ENCODE measurements at regions not wholly inside any gene's neighbourhood (a gene's known extent, or its start where the extent isn't known, plus 50 kb on each side); places are given as distances from the start of the nearest gene placed in this dataset.

- BruUV-seq (replicated peaks): no TSS peak
- intact Hi-C loops (cut with micrococcal nuclease; ENCODE audit: unreplicated experiment): no loop called here
- Histone ChIP-seq H3K4me3 (ENCODE audit: low read depth, low read length, poor library complexity, severe bottlenecking) (no peak overlapping the region), H3K36me3 (ENCODE audit: insufficient read depth, low read length, poor library complexity, severe bottlenecking) (no peaks in the 10 kb centered on the region), H3K27me3 (replicated peaks; ENCODE audit: insufficient read depth, low read depth, low read length, poor library complexity) (no peaks in the 10 kb centered on the region), H3K27ac (ENCODE audit: low read depth, low read length, poor library complexity, severe bottlenecking) (no peak overlapping the region), H3K4me1 (ENCODE audit: insufficient read depth, low read length, poor library complexity, severe bottlenecking) (no peaks in the 10 kb centered on the region), H3K9me3 (ENCODE audit: low read depth, low read length, poor library complexity, severe bottlenecking) (no peaks in the 10 kb centered on the region)
- ChIA-PET POLR2A (ENCODE audit: low non-redundant PET) (no interaction called here), CTCF (interaction anchor here (0.9 kb wide), 1 partner anchor 227 kb away, joined by 3 read pairs; no protein-coding TSS in a partner anchor)
- TF ChIP-seq CTCF (conservative IDR thresholded peaks at IDR 0.05; ENCODE audit: low read depth, low read length): no peak
- no peak for TF ChIP-seq EZH2 (IDR thresholded peaks at IDR 0.05; ENCODE audit: borderline replicate concordance, low read depth, low read length, poor library complexity, severe bottlenecking)
- no peak for DNase-seq (ENCODE audit: low spot score)
These were observed 135.9 kb upstream of the RPS23 start for GRCh38 chr5:82414041-82414388.

GRCh38 chr5:82413302-82414040 is 135.3 kb upstream of the RPS23 start:
- no TSS peak for BruUV-seq (replicated peaks)
- intact Hi-C loops (cut with micrococcal nuclease; ENCODE audit: unreplicated experiment): no loop called here
- POLR2A ChIA-PET (ENCODE audit: low non-redundant PET): no interaction called here
- CTCF ChIA-PET: interaction anchor here (0.9 kb wide), 1 partner anchor 228 kb away, joined by 3 read pairs; no protein-coding TSS in a partner anchor
- TF ChIP-seq EZH2 (IDR thresholded peaks at IDR 0.05; ENCODE audit: borderline replicate concordance, low read depth, low read length, poor library complexity, severe bottlenecking) (no peak), CTCF (conservative IDR thresholded peaks at IDR 0.05; ENCODE audit: low read depth, low read length) (no peak)
- no peaks in the 10 kb centered on the region for H3K4me1 ChIP-seq (ENCODE audit: insufficient read depth, low read length, poor library complexity, severe bottlenecking)
- H3K36me3 ChIP-seq (ENCODE audit: insufficient read depth, low read length, poor library complexity, severe bottlenecking): no peaks in the 10 kb centered on the region
- H3K27ac ChIP-seq (ENCODE audit: low read depth, low read length, poor library complexity, severe bottlenecking): no peak overlapping the region
- no peak for DNase-seq (ENCODE audit: low spot score)
- no peak overlapping the region for H3K4me3 ChIP-seq (ENCODE audit: low read depth, low read length, poor library complexity, severe bottlenecking)
- H3K9me3 ChIP-seq (ENCODE audit: low read depth, low read length, poor library complexity, severe bottlenecking): no peaks in the 10 kb centered on the region
- no peaks in the 10 kb centered on the region for H3K27me3 ChIP-seq (replicated peaks; ENCODE audit: insufficient read depth, low read depth, low read length, poor library complexity)

GRCh38 chr5:82408033-82408432 is 129.9 kb upstream of the RPS23 start:
- H3K4me3 ChIP-seq (ENCODE audit: low read depth, low read length, poor library complexity, severe bottlenecking): no peak overlapping the region
- DNase-seq (ENCODE audit: low spot score): no peak
- no peak for TF ChIP-seq EZH2 (IDR thresholded peaks at IDR 0.05; ENCODE audit: borderline replicate concordance, low read depth, low read length, poor library complexity, severe bottlenecking)
- no peak for TF ChIP-seq CTCF (conservative IDR thresholded peaks at IDR 0.05; ENCODE audit: low read depth, low read length)
- BruUV-seq (replicated peaks): no TSS peak
- H3K4me1 ChIP-seq (ENCODE audit: insufficient read depth, low read length, poor library complexity, severe bottlenecking): no peaks in the 10 kb centered on the region
- no peak overlapping the region for H3K27ac ChIP-seq (ENCODE audit: low read depth, low read length, poor library complexity, severe bottlenecking)
- H3K9me3 ChIP-seq (ENCODE audit: low read depth, low read length, poor library complexity, severe bottlenecking): no peaks in the 10 kb centered on the region
- H3K27me3 ChIP-seq (replicated peaks; ENCODE audit: insufficient read depth, low read depth, low read length, poor library complexity): no peaks in the 10 kb centered on the region
- intact Hi-C loops (cut with micrococcal nuclease; ENCODE audit: unreplicated experiment): no loop called here
- no peaks in the 10 kb centered on the region for H3K36me3 ChIP-seq (ENCODE audit: insufficient read depth, low read length, poor library complexity, severe bottlenecking)
- ChIA-PET CTCF (no interaction called here), POLR2A (ENCODE audit: low non-redundant PET) (no interaction called here)

Measured in A673 (cell line).